ENCODE measurements at regions not wholly inside any gene's neighbourhood (a gene's known extent, or its start where the extent isn't known, plus 50 kb on each side); places are given as distances from the start of the nearest gene placed in this dataset.

GRCh38 chr13:72556945-72557344 is 170.5 kb downstream of the MZT1 start:
- TF ChIP-seq CTCF (IDR thresholded peaks at IDR 0.05), result no peak
- no peak for TF ChIP-seq POLR2A (IDR thresholded peaks at IDR 0.05)

All from esophagus squamous epithelium (tissue), 4 donors.